Brain pericyte (primary cell): ENCODE measurements at regions not wholly inside any gene's neighbourhood (a gene's known extent, or its start where the extent isn't known, plus 50 kb on each side); places are given as distances from the start of the nearest gene placed in this dataset.

ENCODE experiments used
- DNase-seq: peaks from one replicate; pipeline ENCODE4 v3.0.0-alpha.2; 2012; ENCODE audit warnings: low read depth, low spot score

GRCh38 chr2:34447097-34447496 lies 848.0 kb upstream of the FAM98A start:
- DNase-seq, result no peak

- DNase-seq, result no peak
Measured at GRCh38 chr2:34423301-34423700, 824.2 kb upstream of the FAM98A start.

DNA sequence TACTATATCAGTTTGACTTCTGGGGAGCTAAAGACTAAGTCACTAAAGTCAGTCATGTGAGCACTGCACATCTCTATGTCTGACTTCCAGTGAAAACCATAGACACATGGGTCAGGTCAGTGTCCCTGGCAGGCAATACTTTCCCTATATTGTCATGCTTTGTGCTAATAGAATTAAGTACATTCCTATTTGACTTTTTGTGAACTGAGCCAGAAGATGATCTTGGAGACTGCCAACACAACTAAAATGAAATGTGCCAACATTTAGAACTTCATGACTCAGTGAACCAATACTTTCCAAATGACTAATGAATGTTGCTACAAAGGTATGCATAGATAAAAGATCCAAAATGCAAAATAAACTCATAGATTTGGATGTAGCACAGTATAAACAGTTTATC lies 820.8 kb upstream of the FAM98A start:
- DNase-seq, result no peak

- no peak for DNase-seq
Measured at GRCh38 chr2:34416856-34417255, 817.8 kb upstream of the FAM98A start.

GRCh38 chr2:34414856-34415255 lies 815.8 kb upstream of the FAM98A start:
- no peak for DNase-seq

DNA sequence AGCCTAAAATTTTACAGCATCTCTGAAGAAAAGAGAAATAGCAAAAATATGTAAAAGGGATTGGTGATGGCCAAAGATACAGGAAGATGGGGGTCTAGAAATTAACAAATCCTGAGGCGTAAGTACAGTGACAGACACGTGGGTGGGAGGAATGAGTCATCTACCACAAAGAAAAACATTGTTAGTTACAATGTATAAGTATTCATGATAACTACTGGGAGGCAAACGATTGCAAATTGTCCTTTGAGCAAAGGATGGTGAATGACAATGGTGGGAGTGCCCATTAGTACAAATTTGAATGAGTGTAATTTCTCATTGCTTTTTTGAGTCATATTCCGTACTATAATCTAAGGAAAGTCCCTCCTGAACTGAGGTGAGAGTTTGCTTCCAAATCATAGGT lies 809.0 kb upstream of the FAM98A start:
- DNase-seq, result no peak

DNA sequence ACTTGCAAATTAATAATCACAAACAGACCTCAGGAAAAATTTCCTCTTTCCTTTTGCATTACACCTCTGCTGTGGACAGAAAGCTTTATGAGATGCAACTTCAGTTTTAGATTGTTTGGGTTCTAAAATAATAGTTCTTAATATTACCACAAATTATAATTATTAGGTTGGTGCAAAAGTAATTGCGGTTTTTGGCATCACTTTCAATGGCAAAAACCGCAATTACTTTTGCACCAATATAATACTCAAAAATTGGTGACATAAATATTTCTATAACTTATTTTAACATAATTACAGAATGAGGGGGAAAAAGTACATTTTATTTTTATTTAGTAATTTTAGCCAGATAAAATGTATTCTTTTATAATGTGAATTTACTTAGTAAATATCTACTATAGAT lies 804.4 kb upstream of the FAM98A start:
- DNase-seq, result no peak

DNA sequence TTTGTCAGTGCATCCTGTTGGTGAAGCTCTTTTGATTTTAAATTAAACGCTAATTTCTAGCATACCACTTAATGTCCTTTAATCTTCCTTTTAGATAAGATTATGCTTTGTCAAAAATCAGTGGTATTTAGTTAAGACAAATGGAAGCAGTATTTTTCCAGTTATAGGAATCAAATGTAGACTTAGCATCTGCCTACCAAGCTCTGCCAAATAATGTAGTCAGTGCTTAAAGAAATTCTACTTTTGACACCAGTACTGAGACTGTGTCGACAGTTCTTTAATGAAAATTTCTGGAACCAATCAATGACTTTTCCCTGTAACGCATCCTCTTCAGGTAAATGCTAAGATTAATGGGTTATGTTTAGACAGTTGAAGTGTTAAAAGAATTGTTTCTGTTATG lies 803.3 kb upstream of the FAM98A start:
- no peak for DNase-seq

- DNase-seq, result no peak
Measured at GRCh38 chr2:34401186-34401585, 802.1 kb upstream of the FAM98A start.

GRCh38 chr2:34388446-34388845 lies 789.3 kb upstream of the FAM98A start:
- no peak for DNase-seq

DNA sequence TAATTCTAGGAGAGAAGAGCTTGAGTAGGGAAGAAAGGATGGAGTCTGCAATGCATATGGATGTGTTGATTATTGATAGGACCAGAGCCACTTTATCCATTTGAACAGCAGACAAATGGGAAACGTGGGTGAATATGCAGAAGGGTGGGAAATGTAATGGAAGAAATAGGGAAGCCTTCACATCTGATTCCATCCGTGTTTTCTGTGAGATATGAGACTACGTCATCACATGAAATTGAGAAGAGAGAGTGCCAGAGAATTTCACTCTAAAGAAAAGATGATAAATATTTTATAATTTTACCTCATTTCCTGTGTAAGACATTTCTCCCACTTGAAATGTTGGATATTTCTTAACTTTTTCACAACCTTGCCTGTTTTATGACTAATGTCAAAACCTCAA lies 788.4 kb upstream of the FAM98A start:
- DNase-seq, result no peak

DNA sequence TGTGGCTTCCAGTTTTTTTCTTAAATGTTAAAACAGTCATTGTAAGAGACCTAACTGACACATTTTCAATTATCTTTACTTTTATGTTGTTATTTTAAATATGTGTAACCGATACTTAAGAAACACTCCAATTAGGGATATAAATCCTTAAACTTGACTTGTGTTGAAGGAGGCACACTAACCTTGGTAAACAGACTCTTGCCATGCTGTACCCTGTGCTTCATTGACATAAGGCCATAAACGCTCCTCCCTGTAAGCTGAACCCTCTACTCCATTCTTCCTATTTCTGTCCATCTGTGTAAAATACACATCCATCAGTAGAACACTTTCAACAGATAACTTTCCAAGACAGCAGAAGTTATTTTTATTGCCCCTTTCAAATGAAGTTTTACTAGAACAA lies 780.5 kb upstream of the FAM98A start:
- DNase-seq, result no peak

DNA sequence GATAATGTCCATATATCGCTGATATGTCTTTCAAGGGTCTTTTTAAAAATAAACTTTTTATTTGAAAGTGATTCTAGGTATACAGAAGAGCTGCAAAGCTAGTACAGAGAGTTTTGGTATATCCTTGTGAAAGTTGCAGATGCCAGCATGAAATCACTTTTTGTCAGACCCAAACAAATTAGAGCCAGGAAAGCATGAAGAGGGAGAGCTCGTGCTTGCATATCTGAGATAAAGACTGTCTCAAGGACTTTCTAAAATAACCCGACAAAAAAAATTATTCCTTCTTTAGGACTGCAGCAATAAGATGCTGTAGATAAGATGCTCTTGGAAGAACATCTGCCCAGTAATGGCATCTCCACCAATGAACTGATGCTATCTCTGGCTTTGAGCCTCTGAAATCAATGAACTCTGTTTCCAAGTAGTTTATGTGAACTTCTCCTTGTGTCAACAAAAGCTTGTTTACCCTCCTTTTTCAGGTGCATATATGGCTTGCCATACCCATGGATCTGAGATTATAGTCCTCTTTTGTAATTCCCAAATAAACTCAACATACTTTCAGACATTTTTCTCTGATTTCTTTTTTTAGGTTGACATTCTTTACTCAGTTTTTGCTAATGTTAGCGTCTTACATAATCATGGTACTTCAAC lies 774.6 kb upstream of the FAM98A start:
- DNase-seq, result no peak

DNA sequence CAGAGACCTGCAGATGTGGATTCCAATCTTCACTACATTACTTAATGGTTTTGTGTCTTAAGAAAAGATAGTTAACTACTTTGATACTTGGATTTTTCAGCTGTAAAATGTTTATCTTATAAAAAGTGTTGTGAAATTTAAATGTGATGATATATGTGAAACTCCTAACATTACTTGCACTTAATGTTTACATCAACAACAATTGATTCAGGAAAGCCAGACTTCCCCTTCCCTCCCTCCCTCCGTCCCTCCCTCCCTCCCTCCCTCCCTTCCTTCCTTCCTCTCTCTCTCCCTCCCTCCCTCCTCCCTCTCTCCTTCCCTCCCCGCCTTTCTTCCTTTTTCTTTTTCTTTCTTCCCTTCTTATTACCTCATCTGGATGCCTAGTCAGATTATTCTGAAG lies 773.9 kb upstream of the FAM98A start:
- DNase-seq, result no peak

GRCh38 chr2:34371711-34372110 lies 772.6 kb upstream of the FAM98A start:
- no peak for DNase-seq

GRCh38 chr2:34368304-34368703 lies 769.2 kb upstream of the FAM98A start:
- no peak for DNase-seq

GRCh38 chr2:34365932-34366331 lies 766.8 kb upstream of the FAM98A start:
- no peak for DNase-seq

DNA sequence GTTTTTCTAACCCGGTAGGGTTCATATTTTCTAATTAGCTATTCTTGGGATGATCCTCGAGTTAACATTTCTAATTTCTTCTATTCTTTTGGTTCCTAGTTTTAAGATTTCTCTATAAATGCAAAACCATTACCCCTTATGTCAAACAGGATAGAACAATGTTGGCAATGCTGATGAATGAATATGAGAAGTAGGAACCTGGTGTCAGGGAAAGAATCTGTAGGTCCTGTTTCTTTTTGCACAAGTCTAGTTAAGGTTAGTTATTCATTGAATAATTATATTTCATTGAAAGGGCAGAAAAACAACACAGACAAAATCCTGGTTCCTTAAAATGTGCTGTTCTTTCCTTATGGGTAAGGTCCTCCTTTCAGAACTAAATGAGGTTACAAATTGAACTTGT lies 766.4 kb upstream of the FAM98A start:
- DNase-seq, result no peak

- DNase-seq, result no peak
Measured at GRCh38 chr2:34353509-34354113, 754.5 kb upstream of the FAM98A start.

GRCh38 chr2:34349527-34349926 lies 750.4 kb upstream of the FAM98A start:
- DNase-seq, result no peak

GRCh38 chr2:34345030-34345429 lies 745.9 kb upstream of the FAM98A start:
- DNase-seq, result no peak

- DNase-seq, result no peak
Measured at GRCh38 chr2:34340307-34340706, 741.2 kb upstream of the FAM98A start.

- no peak for DNase-seq
Measured at GRCh38 chr2:34337735-34338134, 738.6 kb upstream of the FAM98A start.

GRCh38 chr2:34332813-34333212 lies 733.7 kb upstream of the FAM98A start:
- DNase-seq, result no peak
